C4-2B (cell line): ENCODE measurements at regions not wholly inside any gene's neighbourhood (a gene's known extent, or its start where the extent isn't known, plus 50 kb on each side); places are given as distances from the start of the nearest gene placed in this dataset.

Source experiments
- H3K27ac ChIP-seq: fragments of 450-650 bp; 2 replicates; pipeline ENCODE4 v1.5.1; 2017
- ZFX ChIP-seq: fragments of 450-650 bp; IDR thresholded peaks from 2 replicates; pipeline ENCODE4 v1.6.1; 2017
- TF ChIP-seq, protein P1 (sequence below): fragments of 450-650 bp; conservative IDR thresholded peaks from 2 replicates; pipeline ENCODE4 v1.5.1; 2017; ENCODE audit warnings: mild to moderate bottlenecking

DNA sequence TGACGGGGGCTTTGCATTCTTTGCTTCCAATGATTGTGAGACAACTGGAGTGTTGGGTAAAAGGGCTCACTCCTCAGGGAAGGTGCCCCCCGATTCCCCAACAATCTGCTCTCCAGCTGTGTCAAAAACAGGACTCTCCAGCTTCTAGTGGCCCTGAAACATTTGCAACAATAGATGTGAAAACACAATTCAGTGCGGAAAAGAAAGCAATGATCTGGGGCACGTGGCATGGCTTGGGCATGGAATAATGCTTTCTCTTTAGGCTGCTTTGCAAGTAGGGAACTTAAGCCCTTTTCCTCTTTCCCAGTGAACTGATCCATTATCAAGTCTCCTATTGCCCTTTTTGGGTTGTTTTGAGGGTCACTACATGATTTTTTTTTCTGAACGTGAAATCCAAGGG, 239.9 kb downstream of the C4orf33 start:
- H3K27ac ChIP-seq, result no peak overlapping the region
- TF ChIP-seq, protein P1, sequence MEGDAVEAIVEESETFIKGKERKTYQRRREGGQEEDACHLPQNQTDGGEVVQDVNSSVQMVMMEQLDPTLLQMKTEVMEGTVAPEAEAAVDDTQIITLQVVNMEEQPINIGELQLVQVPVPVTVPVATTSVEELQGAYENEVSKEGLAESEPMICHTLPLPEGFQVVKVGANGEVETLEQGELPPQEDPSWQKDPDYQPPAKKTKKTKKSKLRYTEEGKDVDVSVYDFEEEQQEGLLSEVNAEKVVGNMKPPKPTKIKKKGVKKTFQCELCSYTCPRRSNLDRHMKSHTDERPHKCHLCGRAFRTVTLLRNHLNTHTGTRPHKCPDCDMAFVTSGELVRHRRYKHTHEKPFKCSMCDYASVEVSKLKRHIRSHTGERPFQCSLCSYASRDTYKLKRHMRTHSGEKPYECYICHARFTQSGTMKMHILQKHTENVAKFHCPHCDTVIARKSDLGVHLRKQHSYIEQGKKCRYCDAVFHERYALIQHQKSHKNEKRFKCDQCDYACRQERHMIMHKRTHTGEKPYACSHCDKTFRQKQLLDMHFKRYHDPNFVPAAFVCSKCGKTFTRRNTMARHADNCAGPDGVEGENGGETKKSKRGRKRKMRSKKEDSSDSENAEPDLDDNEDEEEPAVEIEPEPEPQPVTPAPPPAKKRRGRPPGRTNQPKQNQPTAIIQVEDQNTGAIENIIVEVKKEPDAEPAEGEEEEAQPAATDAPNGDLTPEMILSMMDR, result no peak
- no peak for TF ChIP-seq ZFX

DNA sequence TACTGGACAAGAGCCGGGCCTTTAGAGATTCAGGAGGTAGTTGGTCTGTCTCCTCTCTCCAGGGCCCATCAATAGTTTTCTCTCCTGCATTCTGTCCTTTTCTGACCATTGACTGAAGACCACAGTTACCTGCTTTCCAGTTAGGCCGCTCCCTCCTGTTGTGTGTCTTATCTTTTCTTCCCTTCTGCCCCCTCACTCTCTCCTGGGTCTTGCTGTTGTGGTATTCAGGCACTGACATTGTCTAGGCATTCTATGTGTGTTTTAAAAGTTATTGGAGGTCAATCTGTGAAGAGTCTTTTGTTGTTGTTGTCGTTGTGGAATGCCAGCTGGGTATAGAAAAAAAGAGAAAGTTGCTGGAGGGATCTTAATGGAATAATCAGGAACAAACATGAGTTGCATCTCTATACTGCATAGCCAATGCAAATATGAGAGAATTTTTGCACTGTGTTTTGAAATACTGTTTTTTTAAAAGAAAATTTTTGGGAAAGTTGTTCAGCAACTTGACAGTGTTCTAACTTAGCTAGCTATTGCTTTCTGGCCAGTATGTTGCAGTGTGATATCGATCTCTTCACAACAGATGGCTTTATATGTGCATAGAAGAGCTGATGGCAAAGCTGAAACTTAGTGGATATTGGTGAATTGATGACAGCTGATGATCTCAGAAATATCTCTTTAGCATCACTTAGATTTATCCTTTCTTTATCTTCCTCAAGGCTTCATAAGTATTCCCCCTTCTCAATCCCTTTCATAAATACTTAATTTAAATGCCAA, 240.7 kb downstream of the C4orf33 start:
- H3K27ac ChIP-seq, result no peak overlapping the region
- TF ChIP-seq, protein P1, result no peak
- no peak for TF ChIP-seq ZFX

DNA sequence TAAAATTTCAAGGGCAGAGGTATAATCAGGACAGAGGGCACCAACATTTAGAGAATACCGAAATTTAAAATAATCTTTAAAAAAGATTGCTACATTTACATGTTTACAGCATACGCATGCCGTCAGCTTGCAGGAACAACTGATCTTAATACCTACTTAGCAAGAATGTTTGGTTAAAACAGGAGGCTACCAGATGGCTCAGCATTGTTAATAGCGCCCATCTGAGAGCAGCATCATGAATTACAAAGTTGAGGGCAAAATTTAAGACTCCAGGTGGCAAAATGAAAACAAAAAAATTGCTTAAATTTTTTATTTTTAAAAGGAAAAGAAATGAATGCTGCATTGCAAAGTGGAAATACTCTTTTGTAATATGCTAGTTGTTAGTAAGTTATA, 241.3 kb downstream of the C4orf33 start:
- TF ChIP-seq, protein P1, result no peak
- no peak for TF ChIP-seq ZFX
- no peak overlapping the region for H3K27ac ChIP-seq

DNA sequence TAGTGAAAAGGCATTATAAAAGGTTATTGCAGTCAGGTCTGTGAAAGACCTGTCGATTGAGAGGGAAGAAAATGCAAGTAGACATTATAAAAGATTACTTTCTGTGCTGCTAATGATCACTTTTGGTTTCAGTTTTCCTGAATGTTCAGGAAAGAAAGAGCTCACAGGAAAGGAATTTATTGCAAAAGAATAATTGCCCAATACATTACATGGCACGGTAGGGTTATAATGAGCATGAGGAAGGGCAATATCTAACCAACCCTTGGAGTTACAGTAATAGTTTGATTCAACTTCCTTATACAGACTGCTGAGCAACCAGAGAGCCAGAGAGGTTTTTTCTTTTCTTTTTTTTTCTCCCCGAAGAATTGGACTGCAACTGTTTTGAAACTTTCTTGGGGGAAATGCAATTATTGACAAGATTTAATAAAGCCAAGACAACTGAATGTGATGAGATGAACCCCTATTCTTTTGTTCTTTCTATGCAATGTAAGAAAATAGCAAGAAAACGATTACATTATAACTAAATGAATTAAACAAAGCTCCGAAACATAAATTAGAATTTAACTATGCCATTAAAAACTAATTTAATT, 247.0 kb downstream of the C4orf33 start:
- no peak overlapping the region for H3K27ac ChIP-seq
- TF ChIP-seq, protein P1, result no peak
- TF ChIP-seq ZFX, result no peak

DNA sequence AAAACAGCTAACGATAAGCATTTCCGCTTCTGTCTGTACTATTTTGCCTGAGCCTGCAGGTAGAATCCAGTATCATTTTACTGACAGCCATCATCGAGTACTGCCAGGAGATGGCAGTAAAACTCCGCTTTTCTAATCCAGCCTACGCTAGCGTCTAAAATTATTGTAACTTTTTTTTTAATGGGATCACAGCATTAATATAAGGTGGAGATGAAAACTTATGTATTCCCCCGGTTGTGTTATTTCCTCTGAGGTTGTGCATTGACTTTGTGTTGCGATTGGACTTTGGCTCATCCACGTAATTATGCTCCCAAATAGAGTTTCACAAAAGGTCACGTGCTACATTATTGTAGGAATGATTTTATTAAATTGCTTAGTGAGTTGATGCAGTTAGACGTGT, 248.1 kb downstream of the C4orf33 start:
- TF ChIP-seq ZFX, result no peak
- TF ChIP-seq, protein P1, result peak; percentile 81
- H3K27ac ChIP-seq, result no peak overlapping the region

DNA sequence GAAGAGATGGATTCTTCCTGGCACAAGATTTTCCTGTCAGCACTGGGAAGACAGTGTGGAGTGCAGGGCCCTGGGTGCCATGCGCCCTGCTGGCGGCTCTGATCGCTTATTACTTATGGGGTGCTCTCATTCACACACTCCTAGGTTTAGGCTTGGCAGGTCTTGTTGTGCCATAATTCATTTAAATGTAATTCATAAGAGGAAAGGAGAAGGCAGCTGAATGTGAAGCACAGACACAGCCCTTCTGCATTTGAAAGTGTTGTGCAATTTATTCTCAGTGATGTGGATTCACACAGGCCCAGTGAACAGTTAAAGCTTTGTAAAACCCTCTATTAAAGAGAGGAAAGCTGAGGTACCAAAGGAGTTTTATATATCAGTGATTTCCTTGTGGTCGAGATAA, 249.7 kb downstream of the C4orf33 start:
- TF ChIP-seq, protein P1, result no peak
- TF ChIP-seq ZFX, result no peak
- H3K27ac ChIP-seq, result no peak overlapping the region

DNA sequence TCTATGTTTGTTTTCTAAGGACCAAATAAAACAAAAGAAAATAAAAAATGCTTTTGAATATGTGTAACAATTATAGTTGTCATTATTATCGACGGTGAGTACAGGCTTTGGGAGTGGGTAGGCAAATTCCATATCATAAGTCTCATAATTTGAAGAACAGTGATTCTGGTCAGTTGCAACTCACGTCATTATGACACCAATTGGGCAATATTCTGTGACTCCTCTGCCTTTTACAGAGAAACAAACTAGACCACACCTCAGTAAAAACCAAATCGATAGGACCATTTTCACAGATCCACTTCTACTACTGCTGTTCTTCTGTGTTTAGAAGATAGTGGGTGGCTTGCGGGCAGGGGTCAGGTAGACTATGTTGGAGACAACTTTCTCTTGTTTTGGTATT, 250.1 kb downstream of the C4orf33 start:
- no peak for TF ChIP-seq ZFX
- TF ChIP-seq, protein P1, result no peak
- H3K27ac ChIP-seq, result no peak overlapping the region
